ENCODE measurements at regions not wholly inside any gene's neighbourhood (a gene's known extent, or its start where the extent isn't known, plus 50 kb on each side); places are given as distances from the start of the nearest gene placed in this dataset.

- no peaks in the 10 kb centered on the region for H3K36me3 ChIP-seq
- no peaks in the 10 kb centered on the region for H3K9me3 ChIP-seq
- H3K27ac ChIP-seq = no peak overlapping the region
- H3K4me3 ChIP-seq = no peak overlapping the region
- TF ChIP-seq CTCF (IDR thresholded peaks at IDR 0.05) (peak in 1 of 3 donors; percentile 18), POLR2A (IDR thresholded peaks at IDR 0.05) (no peak)
- no peaks in the 10 kb centered on the region for H3K27me3 ChIP-seq
- H3K4me1 ChIP-seq = no peaks in the 10 kb centered on the region
- DNase-seq (ENCODE audit: low spot score in 2 of 2) = no peak
- intact Hi-C loops (cut with DNase I; ENCODE audit: low total_unique reads) = loop anchor here (10.0 kb wide), 1 partner anchor 528 kb away; no protein-coding TSS in a partner anchor
Measured at GRCh38 chr7:41002741-41003610, 699.9 kb downstream of the INHBA start.

GRCh38 chr7:41000042-41000441, 702.8 kb downstream of the INHBA start:
- intact Hi-C loops (cut with DNase I; ENCODE audit: low total_unique reads) = loop anchor here (10.0 kb wide), 1 partner anchor 525 kb away; no protein-coding TSS in a partner anchor
- Histone ChIP-seq H3K9me3 (no peaks in the 10 kb centered on the region), H3K4me3 (no peak overlapping the region), H3K36me3 (no peaks in the 10 kb centered on the region), H3K27me3 (no peaks in the 10 kb centered on the region), H3K4me1 (no peaks in the 10 kb centered on the region), H3K27ac (no peak overlapping the region)
- no peak for DNase-seq (ENCODE audit: low spot score in 2 of 2)
- no peak for TF ChIP-seq POLR2A (IDR thresholded peaks at IDR 0.05)
- TF ChIP-seq CTCF (IDR thresholded peaks at IDR 0.05) = no peak
- TF ChIP-seq POLR2AphosphoS5 (IDR thresholded peaks at IDR 0.05) = no peak

- H3K27me3 ChIP-seq = no peaks in the 10 kb centered on the region
- no peaks in the 10 kb centered on the region for H3K4me1 ChIP-seq
- no peaks in the 10 kb centered on the region for H3K9me3 ChIP-seq
- TF ChIP-seq POLR2AphosphoS5 (IDR thresholded peaks at IDR 0.05) (no peak), POLR2A (IDR thresholded peaks at IDR 0.05) (no peak)
- no peak overlapping the region for H3K27ac ChIP-seq
- intact Hi-C loops (cut with DNase I; ENCODE audit: low total_unique reads) = no loop called here
- H3K4me3 ChIP-seq = no peak overlapping the region
- no peak for DNase-seq (ENCODE audit: low spot score in 2 of 2)
- H3K36me3 ChIP-seq = no peaks in the 10 kb centered on the region
Measured at GRCh38 chr7:40996233-40996677, 706.6 kb downstream of the INHBA start.

- Histone ChIP-seq H3K4me3 (no peak overlapping the region), H3K27ac (no peak overlapping the region), H3K4me1 (no peaks in the 10 kb centered on the region), H3K9me3 (no peaks in the 10 kb centered on the region), H3K36me3 (no peaks in the 10 kb centered on the region), H3K27me3 (no peaks in the 10 kb centered on the region)
- TF ChIP-seq CTCF (IDR thresholded peaks at IDR 0.05) (no peak), POLR2A (IDR thresholded peaks at IDR 0.05) (no peak), POLR2AphosphoS5 (IDR thresholded peaks at IDR 0.05) (no peak)
- DNase-seq (ENCODE audit: low spot score in 2 of 2) = no peak
- intact Hi-C loops (cut with DNase I; ENCODE audit: low total_unique reads) = no loop called here
Measured at GRCh38 chr7:40990841-40991240, 712.0 kb downstream of the INHBA start.

- no peak overlapping the region for H3K27ac ChIP-seq
- no peaks in the 10 kb centered on the region for H3K27me3 ChIP-seq
- DNase-seq (ENCODE audit: low spot score in 2 of 2) = no peak
- no peaks in the 10 kb centered on the region for H3K36me3 ChIP-seq
- TF ChIP-seq CTCF (IDR thresholded peaks at IDR 0.05) (no peak), POLR2A (IDR thresholded peaks at IDR 0.05) (no peak), POLR2AphosphoS5 (IDR thresholded peaks at IDR 0.05) (no peak)
- H3K9me3 ChIP-seq = no peaks in the 10 kb centered on the region
- intact Hi-C loops (cut with DNase I; ENCODE audit: low total_unique reads) = no loop called here
- H3K4me3 ChIP-seq = no peak overlapping the region
- no peaks in the 10 kb centered on the region for H3K4me1 ChIP-seq
Measured at GRCh38 chr7:40987571-40987970, 715.3 kb downstream of the INHBA start.

Data from breast epithelium (tissue), 4 donors.